ENCODE measurements at regions not wholly inside any gene's neighbourhood (a gene's known extent, or its start where the extent isn't known, plus 50 kb on each side); places are given as distances from the start of the nearest gene placed in this dataset.

- TF ChIP-seq POLR2AphosphoS5 (IDR thresholded peaks at IDR 0.05), result no peak
- TF ChIP-seq CTCF (IDR thresholded peaks at IDR 0.05), result no peak
- TF ChIP-seq EP300 (IDR thresholded peaks at IDR 0.05), result no peak
- TF ChIP-seq POLR2A (IDR thresholded peaks at IDR 0.05), result no peak
- WGBS, 2 donors (ENCODE audit: low coverage in 1 of 2), result 94 to 100% methylated on average over 1 of the region's 1 CpG
- Histone ChIP-seq H3K4me3 (no peak overlapping the region), H3K27ac (no peak overlapping the region), H3K27me3 (no peaks in the 10 kb centered on the region), H3K9me3 (no peaks in the 10 kb centered on the region), H3K36me3 (no peaks in the 10 kb centered on the region), H3K4me1 (no peaks in the 10 kb centered on the region)
- no peak for ATAC-seq
Measured at GRCh38 chr5:58239045-58239444, 220.8 kb downstream of the PLK2 start.

GRCh38 chr5:58236498-58236897 is 223.4 kb downstream of the PLK2 start:
- Histone ChIP-seq H3K9me3 (no peaks in the 10 kb centered on the region), H3K4me3 (no peak overlapping the region), H3K4me1 (no peaks in the 10 kb centered on the region), H3K36me3 (no peaks in the 10 kb centered on the region), H3K27ac (no peak overlapping the region), H3K27me3 (no peaks in the 10 kb centered on the region)
- ATAC-seq, result no peak
- TF ChIP-seq POLR2AphosphoS5 (IDR thresholded peaks at IDR 0.05), result no peak
- TF ChIP-seq EP300 (IDR thresholded peaks at IDR 0.05), result no peak
- no peak for TF ChIP-seq POLR2A (IDR thresholded peaks at IDR 0.05)
- no peak for TF ChIP-seq CTCF (IDR thresholded peaks at IDR 0.05)
- 88 to 94% methylated on average over 3 of the region's 3 CpGs for WGBS, 2 donors (ENCODE audit: low coverage in 1 of 2)

- Histone ChIP-seq H3K36me3 (no peaks in the 10 kb centered on the region), H3K4me3 (no peak overlapping the region), H3K27me3 (no peaks in the 10 kb centered on the region), H3K27ac (no peak overlapping the region), H3K4me1 (no peaks in the 10 kb centered on the region), H3K9me3 (no peaks in the 10 kb centered on the region)
- TF ChIP-seq POLR2AphosphoS5 (IDR thresholded peaks at IDR 0.05), result peak; percentile 27
- no peak for TF ChIP-seq EP300 (IDR thresholded peaks at IDR 0.05)
- peak; percentile 75 for ATAC-seq
- 32 to 61% methylated on average over 3 of the region's 3 CpGs for WGBS, 2 donors (ENCODE audit: low coverage in 1 of 2)
Measured at GRCh38 chr5:58235299-58235698, 224.6 kb downstream of the PLK2 start.

- WGBS, 2 donors (ENCODE audit: low coverage in 1 of 2), result 75 to 82% methylated on average over 5 of the region's 5 CpGs
- no peaks in the 10 kb centered on the region for H3K27me3 ChIP-seq
- no peak overlapping the region for H3K27ac ChIP-seq
- H3K9me3 ChIP-seq, result no peaks in the 10 kb centered on the region
- no peaks in the 10 kb centered on the region for H3K4me1 ChIP-seq
- no peak overlapping the region for H3K4me3 ChIP-seq
- ATAC-seq, result no peak
- TF ChIP-seq CTCF (IDR thresholded peaks at IDR 0.05) (no peak), POLR2A (IDR thresholded peaks at IDR 0.05) (no peak), POLR2AphosphoS5 (IDR thresholded peaks at IDR 0.05) (no peak), EP300 (IDR thresholded peaks at IDR 0.05) (no peak)
- H3K36me3 ChIP-seq, result no peaks in the 10 kb centered on the region
Measured at GRCh38 chr5:58232130-58232529, 227.8 kb downstream of the PLK2 start.

- Histone ChIP-seq H3K27ac (no peak overlapping the region), H3K4me3 (no peak overlapping the region), H3K36me3 (no peaks in the 10 kb centered on the region), H3K27me3 (no peaks in the 10 kb centered on the region), H3K9me3 (no peaks in the 10 kb centered on the region), H3K4me1 (peaks cover 0 to 4% (median 0%) of the 10 kb centered on the region in 3 donors)
- 14 to 40% methylated on average over 1 of the region's 1 CpG for WGBS, 2 donors (ENCODE audit: low coverage in 1 of 2)
- no peak for ATAC-seq
- TF ChIP-seq POLR2A (IDR thresholded peaks at IDR 0.05), result no peak
- TF ChIP-seq EP300 (IDR thresholded peaks at IDR 0.05), result no peak
- no peak for TF ChIP-seq POLR2AphosphoS5 (IDR thresholded peaks at IDR 0.05)
- no peak for TF ChIP-seq CTCF (IDR thresholded peaks at IDR 0.05)
Measured at GRCh38 chr5:58231041-58231440, 228.8 kb downstream of the PLK2 start.
